Left kidney (tissue), 1 donor: ENCODE measurements at regions not wholly inside any gene's neighbourhood (a gene's known extent, or its start where the extent isn't known, plus 50 kb on each side); places are given as distances from the start of the nearest gene placed in this dataset.

Experiments used
- DNase-seq: peaks from one replicate; pipeline ENCODE4 v3.0.0-alpha.2; 2013

GRCh38 chr9:87282538-87282937 lies 215.1 kb upstream of the DAPK1 start:
- no peak for DNase-seq

GRCh38 chr9:87283585-87283984 lies 214.1 kb upstream of the DAPK1 start:
- no peak for DNase-seq

GRCh38 chr9:87285183-87285850 lies 212.3 kb upstream of the DAPK1 start:
- no peak for DNase-seq

- DNase-seq: no peak
Measured at GRCh38 chr9:87286506-87286905, 211.2 kb upstream of the DAPK1 start.

- no peak for DNase-seq
Measured at GRCh38 chr9:87290241-87291052, 207.2 kb upstream of the DAPK1 start.

- DNase-seq: no peak
Measured at GRCh38 chr9:87292449-87293191, 205.0 kb upstream of the DAPK1 start.

GRCh38 chr9:87294126-87294525 lies 203.5 kb upstream of the DAPK1 start:
- no peak for DNase-seq

- no peak for DNase-seq
Measured at GRCh38 chr9:87300915-87301314, 196.8 kb upstream of the DAPK1 start.

- DNase-seq: no peak
Measured at GRCh38 chr9:87301371-87301770, 196.3 kb upstream of the DAPK1 start.

GRCh38 chr9:87305151-87305550 lies 192.5 kb upstream of the DAPK1 start:
- no peak for DNase-seq

GRCh38 chr9:87306006-87306405 lies 191.7 kb upstream of the DAPK1 start:
- DNase-seq: no peak

GRCh38 chr9:87307848-87308247 lies 189.8 kb upstream of the DAPK1 start:
- no peak for DNase-seq

- no peak for DNase-seq
Measured at GRCh38 chr9:87309236-87309635, 188.4 kb upstream of the DAPK1 start.

- DNase-seq: no peak
Measured at GRCh38 chr9:87310827-87311523, 186.7 kb upstream of the DAPK1 start.

GRCh38 chr9:87319656-87320055 lies 178.0 kb upstream of the DAPK1 start:
- DNase-seq: no peak

GRCh38 chr9:87320146-87320884 lies 177.4 kb upstream of the DAPK1 start:
- no peak for DNase-seq

- DNase-seq: no peak
Measured at GRCh38 chr9:87322840-87323635, 174.6 kb upstream of the DAPK1 start.

- DNase-seq: no peak
Measured at GRCh38 chr9:87323928-87324327, 173.7 kb upstream of the DAPK1 start.

- peak; percentile 73 for DNase-seq
Measured at GRCh38 chr9:87324613-87325194, 173.0 kb upstream of the DAPK1 start.

GRCh38 chr9:87327575-87328125 lies 170.0 kb upstream of the DAPK1 start:
- no peak for DNase-seq
